Activated CD4-positive, alpha-beta T cell treated with anti-CD3 and anti-CD28 coated beads for 24 hours (primary cell): ENCODE measurements at regions not wholly inside any gene's neighbourhood (a gene's known extent, or its start where the extent isn't known, plus 50 kb on each side); places are given as distances from the start of the nearest gene placed in this dataset.

Experiments
- DNase-seq, 2 donors: peaks; one replicate each; pipeline ENCODE4 v3.0.0-alpha.2; 2020; ENCODE audit warnings: low read depth in 2 of 2

DNA sequence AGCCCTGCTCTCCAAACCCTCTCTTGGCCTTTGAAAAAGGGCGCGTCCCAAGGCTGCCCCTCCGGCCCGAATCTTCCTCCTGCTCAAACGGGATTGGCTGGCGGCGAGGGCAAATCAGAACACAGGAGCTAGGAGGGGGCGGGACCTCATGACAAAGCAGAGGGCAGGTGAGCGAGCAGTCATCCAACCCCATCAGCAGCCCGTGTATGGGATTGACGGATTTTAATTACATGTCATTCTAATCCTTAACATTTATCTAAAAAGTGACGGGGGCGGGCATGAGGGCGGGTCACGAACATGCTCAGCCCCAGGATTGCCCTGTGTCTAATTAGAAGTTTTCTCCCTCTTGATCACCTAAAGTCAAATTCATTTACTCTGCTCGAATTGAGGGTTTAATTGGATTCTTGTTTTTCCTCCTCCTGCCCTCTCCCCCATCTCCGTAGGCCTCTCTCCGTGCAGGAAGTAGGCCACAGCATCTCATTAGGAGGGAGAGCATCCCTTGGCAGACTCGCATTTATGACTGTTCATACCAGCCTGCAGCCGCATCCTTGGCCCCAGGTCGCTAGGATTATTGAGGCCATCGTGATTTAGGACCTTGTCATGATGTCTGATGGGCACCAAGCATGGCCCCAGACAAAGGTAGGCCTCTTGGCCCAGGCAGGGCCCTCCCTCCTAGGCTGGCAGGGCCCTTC lies 147.1 kb downstream of the CHST1 start:
- DNase-seq, result no peak

DNA sequence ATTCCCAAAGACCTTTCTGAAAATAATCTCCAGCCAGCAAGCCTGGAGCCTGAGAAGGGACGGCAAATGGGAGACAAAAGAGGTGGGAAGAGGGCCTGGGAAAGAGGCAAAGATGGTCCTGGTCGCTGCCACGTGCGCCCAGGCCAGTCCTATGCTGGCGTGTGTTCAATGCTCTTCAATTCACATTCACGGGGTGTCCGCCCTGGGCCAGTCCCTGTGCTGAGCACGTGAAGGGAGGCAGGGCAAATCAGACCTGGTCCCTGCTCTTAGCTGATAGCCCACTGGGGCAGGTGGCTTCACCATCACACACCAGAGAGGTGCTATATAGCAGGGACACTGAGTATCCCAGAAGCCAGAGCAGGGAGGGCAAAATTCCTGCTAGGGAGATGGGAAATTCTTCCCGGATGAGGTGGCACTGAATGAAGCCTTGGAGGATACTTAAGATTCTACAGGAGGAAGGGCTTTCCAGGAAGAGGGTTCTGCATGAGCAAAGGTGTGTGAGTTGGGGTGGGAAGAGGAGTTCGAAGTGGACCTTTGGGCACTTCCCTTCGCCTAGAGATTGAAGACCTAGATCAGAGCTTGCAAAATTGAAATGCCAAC lies 148.2 kb downstream of the CHST1 start:
- DNase-seq, result no peak

DNA sequence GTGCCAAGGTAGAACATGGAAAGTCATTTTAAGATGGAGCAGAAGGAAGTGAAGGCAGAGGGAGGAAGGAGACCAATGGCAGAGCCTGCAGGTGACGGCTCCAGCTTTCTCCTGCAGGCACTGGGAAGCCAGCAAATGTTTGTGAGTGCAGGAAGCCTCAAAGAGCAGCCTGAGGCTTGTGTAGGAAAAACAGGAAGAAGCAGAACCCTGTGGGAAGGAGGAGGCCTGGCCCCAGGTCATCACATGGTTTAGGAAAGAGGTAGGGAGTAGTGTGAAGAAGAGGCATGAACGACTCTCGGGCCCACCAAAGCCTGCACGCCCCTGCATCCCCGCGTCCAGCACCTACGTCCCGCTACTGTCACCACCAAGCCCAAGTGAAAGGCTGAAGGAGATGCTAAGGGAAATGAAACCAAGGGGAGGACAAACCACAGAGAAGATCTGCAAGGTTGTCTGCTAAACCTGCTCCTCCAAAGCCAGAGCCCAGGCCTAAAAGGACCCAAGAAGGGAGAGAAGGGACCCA lies 151.5 kb downstream of the CHST1 start:
- DNase-seq, result no peak

DNA sequence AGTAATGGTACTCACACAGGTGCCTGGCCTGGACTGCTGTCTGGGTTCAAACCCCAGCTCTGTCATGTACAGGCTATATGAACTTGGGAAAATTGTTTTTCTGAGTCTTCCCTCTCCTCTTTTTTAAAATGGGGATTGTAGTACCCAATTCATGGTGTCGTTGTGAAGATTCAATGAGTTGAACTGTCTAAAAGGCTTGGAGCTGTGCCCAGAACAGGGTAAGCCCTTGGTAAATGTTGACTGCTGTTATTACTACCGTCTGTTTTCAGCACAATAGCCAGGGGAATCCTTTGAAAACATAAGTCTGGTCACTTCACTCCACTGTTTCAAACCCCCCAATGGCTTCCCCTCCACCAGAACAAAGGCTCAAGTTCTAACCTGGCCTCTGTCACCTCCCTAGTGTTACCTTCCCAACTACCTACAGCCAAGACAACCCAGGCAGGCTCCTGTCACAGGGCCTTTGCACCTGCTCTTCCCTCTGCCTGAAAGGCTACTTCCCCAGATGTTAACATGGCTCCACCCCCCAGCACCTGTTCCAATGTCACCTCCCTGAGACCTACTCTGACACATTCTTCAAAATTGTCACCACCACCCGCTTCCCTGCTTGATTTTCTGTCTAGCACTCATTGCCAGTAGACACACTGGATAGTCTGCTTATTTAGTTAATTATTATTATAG lies 152.8 kb downstream of the CHST1 start:
- no peak for DNase-seq

DNA sequence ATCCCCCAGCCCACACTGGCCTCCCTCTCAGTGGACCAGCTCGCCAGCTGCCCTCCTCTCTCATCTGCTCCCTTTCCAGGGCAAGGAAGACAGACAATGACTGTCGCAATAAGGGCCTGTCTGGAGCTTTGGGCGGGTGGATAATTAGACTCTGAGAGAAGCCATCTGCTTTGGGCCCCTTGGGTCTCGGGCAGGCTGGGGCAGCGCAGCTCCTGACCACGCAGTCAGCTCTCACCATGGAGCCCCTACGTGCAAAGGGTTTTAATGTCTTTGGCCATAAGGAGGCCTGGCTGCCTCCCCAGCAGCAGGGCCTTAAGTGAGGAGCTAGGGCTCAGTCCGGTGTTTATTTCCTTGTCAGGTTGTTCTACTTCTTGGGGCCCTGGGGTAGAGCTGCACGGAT lies 153.9 kb downstream of the CHST1 start:
- DNase-seq, result no peak

- DNase-seq, result no peak
Measured at GRCh38 chr11:45507916-45508315, 157.5 kb downstream of the CHST1 start.

DNA sequence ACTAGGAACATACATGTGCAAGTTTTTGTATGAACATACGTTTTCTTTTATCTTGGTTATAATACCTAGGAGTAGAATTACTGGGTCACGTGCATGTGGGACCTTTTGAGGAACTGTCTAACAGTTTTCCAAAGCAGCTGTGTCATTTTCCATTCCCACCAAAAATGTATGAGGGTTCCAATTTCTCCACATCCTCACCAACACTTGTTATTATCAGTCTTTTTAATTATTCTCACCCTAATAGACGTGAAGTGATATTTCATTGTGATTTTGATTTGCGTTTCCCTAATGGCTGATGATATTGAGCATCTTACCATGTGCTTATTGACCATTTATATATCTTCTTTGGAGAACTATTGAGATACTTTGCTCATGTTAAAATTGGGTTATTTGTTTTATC lies 162.1 kb downstream of the CHST1 start:
- DNase-seq, result no peak

DNA sequence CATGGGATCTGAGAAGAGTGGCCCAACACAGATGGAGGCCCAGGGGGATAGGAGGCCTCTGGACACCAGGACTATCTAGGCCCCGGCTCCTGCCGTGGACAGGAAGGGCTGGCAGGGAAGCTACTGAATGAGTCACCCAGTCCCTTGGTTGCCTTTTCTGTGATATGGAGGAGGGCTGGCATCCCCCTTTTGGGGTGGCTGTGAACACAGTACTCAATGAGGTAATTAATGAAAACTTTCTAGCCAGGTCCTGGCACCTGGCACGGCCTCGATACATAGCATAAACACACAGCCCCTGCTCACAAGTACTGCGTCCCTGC lies 163.2 kb downstream of the CHST1 start:
- DNase-seq, result no peak

DNA sequence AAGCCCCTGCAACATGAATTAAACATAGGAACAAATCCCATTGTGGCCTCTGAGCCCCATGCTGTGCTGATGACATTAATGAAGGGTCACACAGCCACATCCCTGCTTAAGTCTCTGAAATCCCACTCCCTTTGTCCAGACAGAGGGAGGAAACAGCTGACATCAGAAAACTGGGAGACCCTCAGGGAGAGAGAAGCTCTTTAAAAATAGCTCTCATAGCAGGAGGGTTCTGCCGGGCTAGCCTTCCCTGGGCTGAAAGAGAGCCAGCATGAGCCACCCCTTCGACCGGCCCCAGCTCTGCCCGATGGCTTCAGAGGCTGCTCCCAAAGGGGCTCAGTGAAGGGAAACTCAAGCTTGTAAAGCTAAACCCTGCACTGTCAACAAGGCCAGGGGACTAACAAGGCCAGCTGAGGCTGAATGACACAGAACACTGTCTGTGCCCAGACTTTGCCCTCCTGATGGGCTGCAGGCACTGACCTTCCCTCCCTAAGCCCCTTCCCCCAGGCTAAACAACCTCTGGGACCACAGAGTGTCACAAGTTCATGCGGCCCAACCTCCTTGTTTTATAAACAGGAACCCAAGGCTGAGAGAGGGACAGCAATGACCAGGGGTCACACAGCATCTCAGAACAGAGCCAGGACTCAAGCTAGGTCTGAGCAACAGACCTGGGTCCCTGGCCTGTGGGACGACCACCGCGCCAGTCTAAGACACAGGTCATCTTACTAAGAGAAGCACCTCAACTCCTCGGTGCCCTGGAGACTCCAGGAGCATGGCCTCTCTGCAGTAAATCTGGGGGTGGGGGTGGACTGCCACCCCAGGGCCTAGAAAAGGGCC lies 163.8 kb downstream of the CHST1 start:
- no peak for DNase-seq

DNA sequence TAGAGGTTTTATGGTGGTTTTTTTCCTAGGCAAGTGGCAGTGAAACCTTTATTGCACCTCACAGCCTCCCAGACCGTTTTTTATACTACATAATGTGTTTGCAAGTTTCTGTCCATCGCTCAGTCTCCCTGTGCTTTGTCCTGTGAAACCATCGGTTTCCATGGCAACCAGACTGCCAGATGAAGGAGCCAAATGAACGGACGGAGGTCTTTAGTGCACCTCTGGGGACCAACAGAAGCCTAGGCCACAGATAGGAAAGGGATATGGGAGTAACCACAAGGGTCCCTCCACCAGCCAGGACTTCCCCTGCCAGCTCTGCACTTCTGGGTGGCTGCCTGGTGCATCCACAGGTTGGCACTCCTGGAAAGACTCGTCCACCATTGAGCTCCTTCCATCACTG lies 165.0 kb downstream of the CHST1 start:
- no peak for DNase-seq

DNA sequence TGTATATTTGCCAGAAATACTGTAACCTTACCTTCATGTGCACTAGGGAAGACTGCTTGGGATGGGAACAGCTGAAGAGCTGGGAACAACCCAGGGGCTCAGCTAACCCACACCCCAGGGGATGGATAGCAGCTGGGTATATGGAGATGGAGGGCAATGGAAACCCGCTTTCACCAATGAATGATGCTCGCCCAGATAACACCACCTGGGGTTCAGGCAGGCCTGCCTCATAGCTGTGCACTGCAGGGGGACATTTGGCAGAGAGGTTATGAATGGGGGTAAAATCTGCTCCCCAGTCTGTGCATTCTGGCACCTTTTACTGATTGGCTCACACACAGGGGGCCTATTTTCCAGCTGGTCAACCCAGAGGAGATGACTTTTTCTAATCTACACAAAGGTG lies 170.7 kb downstream of the CHST1 start:
- DNase-seq, result no peak

GRCh38 chr11:45489281-45489905 lies 176.0 kb downstream of the CHST1 start:
- DNase-seq, result no peak

DNA sequence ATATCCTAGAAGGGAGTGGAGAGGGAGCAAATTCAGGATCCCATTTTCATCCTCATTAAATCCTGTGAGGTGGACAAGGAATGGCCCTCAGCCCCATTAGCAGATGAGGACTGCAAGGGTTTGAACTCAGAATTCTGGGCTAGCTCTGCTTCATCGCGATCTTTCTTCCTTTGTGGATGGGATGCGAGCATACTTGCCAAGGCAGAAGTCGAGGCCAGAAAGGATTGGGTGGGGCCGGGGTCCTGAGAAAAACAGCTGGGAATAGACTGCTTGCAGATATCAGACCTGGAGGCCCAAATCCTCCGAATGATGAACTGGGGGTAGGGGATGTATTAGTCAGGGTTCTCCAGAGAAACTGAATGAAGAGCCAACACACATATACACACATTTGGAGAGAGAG lies 179.0 kb downstream of the CHST1 start:
- no peak for DNase-seq

DNA sequence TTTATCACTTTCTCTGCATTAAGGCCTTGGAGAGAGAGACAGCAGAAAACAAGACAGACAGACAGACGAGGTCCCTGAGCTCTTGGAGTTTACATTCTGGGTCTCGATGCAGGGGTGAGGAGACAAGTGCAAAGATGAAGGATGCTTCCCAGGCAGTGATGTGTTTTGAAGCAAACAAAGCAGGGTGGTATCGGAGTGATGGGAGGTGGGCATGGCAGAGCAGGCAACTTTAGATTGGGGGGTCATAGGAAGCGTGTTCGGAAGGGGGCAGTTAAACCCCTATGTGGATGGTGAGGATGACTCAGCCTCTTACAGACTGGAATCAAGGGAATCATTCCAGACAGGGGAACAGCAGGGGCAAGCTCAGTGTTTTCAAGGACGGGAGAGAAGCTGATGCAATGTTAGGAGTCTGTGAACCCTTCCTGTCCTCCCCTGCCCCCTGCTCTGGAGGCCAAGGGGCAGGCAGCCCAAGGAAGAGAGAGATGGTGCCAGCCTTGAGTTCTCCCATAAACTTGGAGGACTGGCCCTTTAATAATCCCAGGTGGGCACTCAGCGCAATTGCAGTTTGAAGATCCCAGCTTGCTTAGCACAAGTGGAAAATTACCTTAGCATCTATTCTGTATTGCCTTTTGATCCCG lies 180.2 kb downstream of the CHST1 start:
- DNase-seq, result no peak

- no peak for DNase-seq
Measured at GRCh38 chr11:45484326-45484883, 181.0 kb downstream of the CHST1 start.

- DNase-seq, result no peak
Measured at GRCh38 chr11:45483416-45483815, 182.0 kb downstream of the CHST1 start.

DNA sequence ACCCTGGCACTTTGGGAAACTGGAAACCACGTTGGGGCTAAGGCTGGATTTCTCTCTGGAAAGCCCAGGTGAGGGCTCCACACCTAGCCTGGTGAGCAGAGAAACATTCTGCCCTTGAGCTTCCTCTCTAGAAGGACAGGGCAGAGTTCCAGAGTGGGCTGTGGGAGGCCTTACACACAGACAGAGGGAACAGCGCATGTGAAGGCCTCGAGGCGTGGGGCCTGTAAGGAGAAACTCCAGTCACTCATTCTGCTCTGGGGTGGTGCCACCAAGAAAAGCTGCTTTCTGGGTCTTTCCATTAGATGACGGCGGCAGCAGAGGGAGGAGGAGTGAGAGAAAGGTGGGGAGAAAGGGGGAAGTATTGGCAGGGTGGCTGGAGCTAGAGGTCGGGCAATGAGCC lies 183.1 kb downstream of the CHST1 start:
- no peak for DNase-seq

DNA sequence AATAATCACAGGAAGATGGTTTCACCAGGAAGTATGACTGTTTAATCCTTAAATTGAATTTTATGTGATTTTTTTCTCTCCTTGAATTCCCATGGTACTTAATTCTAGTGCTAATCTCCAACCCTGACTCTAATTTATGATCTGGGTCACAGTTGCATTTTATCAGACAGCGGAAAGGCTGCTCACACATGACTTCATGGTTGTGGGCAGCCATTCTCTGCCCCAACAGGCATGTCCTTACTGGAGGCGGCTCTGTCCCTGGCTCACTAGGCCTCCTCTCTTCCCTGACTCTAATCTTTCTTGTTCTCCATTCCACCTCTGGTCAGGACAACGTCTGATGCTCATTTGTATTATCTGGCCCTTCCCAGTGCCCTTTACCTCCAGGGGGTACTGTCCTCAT lies 184.4 kb downstream of the CHST1 start:
- DNase-seq, result no peak

DNA sequence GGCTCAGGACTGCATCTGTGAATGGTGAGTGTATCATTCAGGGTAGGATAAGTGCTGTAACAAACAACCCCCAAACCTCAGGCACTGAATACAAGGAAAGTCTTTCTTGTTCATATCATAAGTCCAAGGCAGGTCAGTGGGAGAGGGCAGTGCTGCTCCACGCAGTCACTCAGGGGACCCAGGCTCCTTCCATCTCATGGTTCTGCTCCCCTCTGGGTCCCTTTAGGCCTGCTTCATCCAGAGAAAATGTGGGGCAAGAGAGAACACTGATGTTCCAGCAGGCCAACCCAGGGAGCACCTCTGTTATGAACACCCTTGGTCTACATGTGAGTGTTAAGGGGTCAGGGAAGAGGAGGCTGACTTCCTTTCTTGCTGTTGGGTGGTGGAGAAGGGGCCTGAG lies 187.8 kb downstream of the CHST1 start:
- DNase-seq, result no peak

DNA sequence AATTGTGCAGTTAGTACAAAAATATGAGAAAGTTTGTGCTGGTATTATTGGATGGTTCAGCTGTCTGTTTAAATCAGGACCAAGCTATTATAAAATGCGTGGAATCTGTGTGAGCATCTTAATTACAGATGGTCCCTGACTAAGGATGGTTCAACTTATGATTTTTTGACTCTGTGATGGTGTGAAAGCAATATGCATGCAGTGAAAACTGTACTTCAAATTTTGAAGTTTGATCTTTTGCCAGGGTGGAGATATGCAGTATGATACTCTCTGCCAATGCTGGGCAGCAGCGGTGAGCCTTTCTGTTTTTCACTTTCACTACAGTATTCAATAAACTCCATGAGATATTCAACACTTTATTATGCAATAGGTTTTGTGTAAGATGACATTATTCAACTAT lies 189.3 kb downstream of the CHST1 start:
- no peak for DNase-seq

GRCh38 chr11:45475173-45475572 lies 189.0 kb upstream of the SYT13 start:
- DNase-seq, result no peak
